Stimulated activated CD4-positive, alpha-beta T cell treated with anti-CD3 and anti-CD28 coated beads, Interleukin-12 subunit alpha, Interleukin-12 subunit beta, amount 100 ng/mL, for 4 hours (primary cell): ENCODE measurements at regions not wholly inside any gene's neighbourhood (a gene's known extent, or its start where the extent isn't known, plus 50 kb on each side); places are given as distances from the start of the nearest gene placed in this dataset.

ENCODE experiments used
- DNase-seq: peaks from one replicate; pipeline ENCODE4 v3.0.0-alpha.2; 2020

- DNase-seq = no peak
These were observed 528.1 kb upstream of the CDH8 start for GRCh38 chr16:62564291-62564690.

GRCh38 chr16:62562121-62562520, 525.9 kb upstream of the CDH8 start:
- no peak for DNase-seq

- DNase-seq = no peak
These were observed 513.6 kb upstream of the CDH8 start for GRCh38 chr16:62549875-62550274.

- no peak for DNase-seq
These were observed 511.9 kb upstream of the CDH8 start for GRCh38 chr16:62548095-62548494.

- no peak for DNase-seq
These were observed 510.5 kb upstream of the CDH8 start for GRCh38 chr16:62546701-62547100.

GRCh38 chr16:62545039-62545438, 508.8 kb upstream of the CDH8 start:
- DNase-seq = no peak

- no peak for DNase-seq
These were observed 507.3 kb upstream of the CDH8 start for GRCh38 chr16:62543516-62543915.

- DNase-seq = no peak
These were observed 503.4 kb upstream of the CDH8 start for GRCh38 chr16:62539657-62540056.

GRCh38 chr16:62530426-62530825, 494.2 kb upstream of the CDH8 start:
- DNase-seq = no peak

- no peak for DNase-seq
These were observed 479.8 kb upstream of the CDH8 start for GRCh38 chr16:62516001-62516400.

- no peak for DNase-seq
These were observed 466.8 kb upstream of the CDH8 start for GRCh38 chr16:62503073-62503472.

GRCh38 chr16:62478903-62479458, 442.7 kb upstream of the CDH8 start:
- DNase-seq = no peak

GRCh38 chr16:62477796-62478195, 441.6 kb upstream of the CDH8 start:
- DNase-seq = no peak

GRCh38 chr16:62475573-62475972, 439.3 kb upstream of the CDH8 start:
- no peak for DNase-seq

- DNase-seq = no peak
These were observed 426.7 kb upstream of the CDH8 start for GRCh38 chr16:62462971-62463370.

- DNase-seq = no peak
These were observed 414.1 kb upstream of the CDH8 start for GRCh38 chr16:62450291-62450690.

GRCh38 chr16:62445909-62446308, 409.7 kb upstream of the CDH8 start:
- DNase-seq = no peak

GRCh38 chr16:62424206-62424605, 388.0 kb upstream of the CDH8 start:
- DNase-seq = no peak

GRCh38 chr16:62408760-62409159, 372.5 kb upstream of the CDH8 start:
- no peak for DNase-seq

- no peak for DNase-seq
These were observed 370.1 kb upstream of the CDH8 start for GRCh38 chr16:62406387-62406786.

GRCh38 chr16:62404842-62405611, 368.8 kb upstream of the CDH8 start:
- DNase-seq = no peak

- no peak for DNase-seq
These were observed 356.5 kb upstream of the CDH8 start for GRCh38 chr16:62392698-62393097.

- DNase-seq = no peak
These were observed 355.7 kb upstream of the CDH8 start for GRCh38 chr16:62391940-62392339.

- no peak for DNase-seq
These were observed 354.9 kb upstream of the CDH8 start for GRCh38 chr16:62391134-62391533.

- DNase-seq = no peak
These were observed 354.0 kb upstream of the CDH8 start for GRCh38 chr16:62390214-62390613.
